ENCODE measurements at regions not wholly inside any gene's neighbourhood (a gene's known extent, or its start where the extent isn't known, plus 50 kb on each side); places are given as distances from the start of the nearest gene placed in this dataset.

- 92 to 95% methylated on average over 2 of the region's 2 CpGs for WGBS, 2 donors
- intact Hi-C loops (cut with DNase I; ENCODE audit: low total_unique reads): no loop called here
- TF ChIP-seq CTCF (IDR thresholded peaks at IDR 0.05) (no peak), POLR2A (IDR thresholded peaks at IDR 0.05) (no peak)
- Histone ChIP-seq H3K4me1 (no peaks in the 10 kb centered on the region), H3K27me3 (no peaks in the 10 kb centered on the region), H3K27ac (no peak overlapping the region), H3K36me3 (ENCODE audit: low read depth, missing control alignments) (no peaks in the 10 kb centered on the region), H3K9me3 (no peaks in the 10 kb centered on the region), H3K4me3 (no peak overlapping the region)
- no peak for DNase-seq
These were observed 215.1 kb downstream of the NECTIN3 start for GRCh38 chr3:111286746-111287145.

GRCh38 chr3:111292117-111292516, 220.5 kb downstream of the NECTIN3 start:
- H3K4me1 ChIP-seq: no peaks in the 10 kb centered on the region
- no peak overlapping the region for H3K4me3 ChIP-seq
- no peaks in the 10 kb centered on the region for H3K36me3 ChIP-seq (ENCODE audit: low read depth, missing control alignments)
- TF ChIP-seq CTCF (IDR thresholded peaks at IDR 0.05) (no peak), POLR2A (IDR thresholded peaks at IDR 0.05) (no peak)
- H3K9me3 ChIP-seq: no peaks in the 10 kb centered on the region
- intact Hi-C loops (cut with DNase I; ENCODE audit: low total_unique reads): no loop called here
- no peaks in the 10 kb centered on the region for H3K27me3 ChIP-seq
- DNase-seq: no peak
- no peak overlapping the region for H3K27ac ChIP-seq
- WGBS, 2 donors: 77 to 89% methylated on average over 2 of the region's 2 CpGs

GRCh38 chr3:111299192-111299615, 227.6 kb downstream of the NECTIN3 start:
- Histone ChIP-seq H3K4me3 (no peak overlapping the region), H3K4me1 (no peaks in the 10 kb centered on the region), H3K9me3 (no peaks in the 10 kb centered on the region), H3K27me3 (no peaks in the 10 kb centered on the region), H3K36me3 (ENCODE audit: low read depth, missing control alignments) (no peaks in the 10 kb centered on the region), H3K27ac (no peak overlapping the region)
- 93 to 100% methylated on average over 1 of the region's 1 CpG for WGBS, 2 donors
- TF ChIP-seq CTCF (IDR thresholded peaks at IDR 0.05) (no peak), POLR2A (IDR thresholded peaks at IDR 0.05) (no peak)
- intact Hi-C loops (cut with DNase I; ENCODE audit: low total_unique reads): no loop called here
- no peak for DNase-seq

- no peak overlapping the region for H3K4me3 ChIP-seq
- no peaks in the 10 kb centered on the region for H3K27me3 ChIP-seq
- TF ChIP-seq POLR2A (IDR thresholded peaks at IDR 0.05) (no peak), CTCF (IDR thresholded peaks at IDR 0.05) (no peak)
- intact Hi-C loops (cut with DNase I; ENCODE audit: low total_unique reads): no loop called here
- H3K9me3 ChIP-seq: no peaks in the 10 kb centered on the region
- H3K36me3 ChIP-seq (ENCODE audit: low read depth, missing control alignments): no peaks in the 10 kb centered on the region
- no peak overlapping the region for H3K27ac ChIP-seq
- H3K4me1 ChIP-seq: peaks cover 3% of the 10 kb centered on the region
- no peak for DNase-seq
These were observed 229.7 kb downstream of the NECTIN3 start for GRCh38 chr3:111301238-111301798.

- no peaks in the 10 kb centered on the region for H3K27me3 ChIP-seq
- TF ChIP-seq POLR2A (IDR thresholded peaks at IDR 0.05): no peak
- no peak for TF ChIP-seq CTCF (IDR thresholded peaks at IDR 0.05)
- H3K4me3 ChIP-seq: no peak overlapping the region
- 86 to 100% methylated on average over 1 of the region's 1 CpG for WGBS, 2 donors
- peaks cover 4% of the 10 kb centered on the region for H3K4me1 ChIP-seq
- no peak for DNase-seq
- H3K27ac ChIP-seq: no peak overlapping the region
- intact Hi-C loops (cut with DNase I; ENCODE audit: low total_unique reads): no loop called here
- H3K36me3 ChIP-seq (ENCODE audit: low read depth, missing control alignments): no peaks in the 10 kb centered on the region
- H3K9me3 ChIP-seq: no peaks in the 10 kb centered on the region
These were observed 230.4 kb downstream of the NECTIN3 start for GRCh38 chr3:111302063-111302462.

Data from testis (tissue), 2 donors.